Activated naive CD8-positive, alpha-beta T cell treated with anti-CD3 and anti-CD28 coated beads, Interleukin-2, amount 50 U/mL, for 24 hours (primary cell): ENCODE measurements at regions not wholly inside any gene's neighbourhood (a gene's known extent, or its start where the extent isn't known, plus 50 kb on each side); places are given as distances from the start of the nearest gene placed in this dataset.

Source experiments
- ATAC-seq: fragments of 150-1000 bp; cut with Tn5 transposase; one replicate; pipeline ENCODE4 v1.10.0; 2021
- DNase-seq: peaks from one replicate; pipeline ENCODE4 v3.0.0; 2021
- H3K27ac Mint-ChIP-seq: one replicate; pipeline ENCODE4 v1.8.0; 2021; ENCODE audit warnings: mild to moderate bottlenecking, mixed read lengths
- H3K27me3 Mint-ChIP-seq: one replicate; pipeline ENCODE4 v1.8.0; 2021; ENCODE audit warnings: mixed read lengths
- H3K36me3 Mint-ChIP-seq: one replicate; pipeline ENCODE4 v1.8.0; 2021; ENCODE audit warnings: low read depth, mixed read lengths
- H3K4me1 Mint-ChIP-seq: one replicate; pipeline ENCODE4 v1.8.0; 2021; ENCODE audit warnings: mixed read lengths
- H3K4me3 Mint-ChIP-seq: one replicate; pipeline ENCODE4 v1.8.0; 2021; ENCODE audit warnings: mild to moderate bottlenecking, moderate library complexity, mixed read lengths
- H3K9me3 Mint-ChIP-seq: one replicate; pipeline ENCODE4 v1.8.0; 2021; ENCODE audit warnings: mixed read lengths

- Mint-ChIP-seq H3K4me1 (no peaks in the 10 kb centered on the region), H3K9me3 (no peaks in the 10 kb centered on the region), H3K4me3 (no peak overlapping the region), H3K27ac (no peak overlapping the region), H3K27me3 (no peaks in the 10 kb centered on the region), H3K36me3 (no peaks in the 10 kb centered on the region)
- no peak for ATAC-seq
- DNase-seq = no peak
Measured at GRCh38 chr1:208420696-208421095, 176.5 kb upstream of the PLXNA2 start.

GRCh38 chr1:208421486-208421885, 177.3 kb upstream of the PLXNA2 start:
- Mint-ChIP-seq H3K4me3 (no peak overlapping the region), H3K36me3 (no peaks in the 10 kb centered on the region), H3K4me1 (no peaks in the 10 kb centered on the region), H3K27ac (no peak overlapping the region), H3K27me3 (no peaks in the 10 kb centered on the region), H3K9me3 (no peaks in the 10 kb centered on the region)
- no peak for DNase-seq
- no peak for ATAC-seq

GRCh38 chr1:208423526-208423925, 179.3 kb upstream of the PLXNA2 start:
- ATAC-seq = no peak
- no peaks in the 10 kb centered on the region for H3K9me3 Mint-ChIP-seq
- H3K4me1 Mint-ChIP-seq = no peaks in the 10 kb centered on the region
- H3K4me3 Mint-ChIP-seq = no peak overlapping the region
- DNase-seq = no peak
- H3K27ac Mint-ChIP-seq = no peak overlapping the region
- H3K27me3 Mint-ChIP-seq = no peaks in the 10 kb centered on the region
- no peaks in the 10 kb centered on the region for H3K36me3 Mint-ChIP-seq

GRCh38 chr1:208425096-208425495, 180.9 kb upstream of the PLXNA2 start:
- H3K4me3 Mint-ChIP-seq = no peak overlapping the region
- no peaks in the 10 kb centered on the region for H3K9me3 Mint-ChIP-seq
- H3K36me3 Mint-ChIP-seq = no peaks in the 10 kb centered on the region
- DNase-seq (no peak), ATAC-seq (no peak)
- H3K27ac Mint-ChIP-seq = no peak overlapping the region
- no peaks in the 10 kb centered on the region for H3K4me1 Mint-ChIP-seq
- no peaks in the 10 kb centered on the region for H3K27me3 Mint-ChIP-seq

- ATAC-seq = no peak
- no peak overlapping the region for H3K4me3 Mint-ChIP-seq
- H3K36me3 Mint-ChIP-seq = no peaks in the 10 kb centered on the region
- H3K27me3 Mint-ChIP-seq = peaks cover 3% of the 10 kb centered on the region
- H3K9me3 Mint-ChIP-seq = no peaks in the 10 kb centered on the region
- no peaks in the 10 kb centered on the region for H3K4me1 Mint-ChIP-seq
- no peak overlapping the region for H3K27ac Mint-ChIP-seq
- no peak for DNase-seq
Measured at GRCh38 chr1:208430220-208430619, 186.0 kb upstream of the PLXNA2 start.

- Mint-ChIP-seq H3K9me3 (no peaks in the 10 kb centered on the region), H3K4me3 (no peak overlapping the region), H3K36me3 (no peaks in the 10 kb centered on the region), H3K27ac (no peak overlapping the region), H3K27me3 (peaks cover 3% of the 10 kb centered on the region), H3K4me1 (no peaks in the 10 kb centered on the region)
- ATAC-seq (no peak), DNase-seq (no peak)
Measured at GRCh38 chr1:208431721-208432120, 187.5 kb upstream of the PLXNA2 start.

- peaks cover 3% of the 10 kb centered on the region for H3K27me3 Mint-ChIP-seq
- no peak overlapping the region for H3K27ac Mint-ChIP-seq
- ATAC-seq = no peak
- H3K9me3 Mint-ChIP-seq = no peaks in the 10 kb centered on the region
- DNase-seq = no peak
- no peaks in the 10 kb centered on the region for H3K36me3 Mint-ChIP-seq
- no peaks in the 10 kb centered on the region for H3K4me1 Mint-ChIP-seq
- H3K4me3 Mint-ChIP-seq = no peak overlapping the region
Measured at GRCh38 chr1:208432346-208432745, 188.2 kb upstream of the PLXNA2 start.

- H3K4me1 Mint-ChIP-seq = no peaks in the 10 kb centered on the region
- no peak overlapping the region for H3K27ac Mint-ChIP-seq
- no peaks in the 10 kb centered on the region for H3K36me3 Mint-ChIP-seq
- ATAC-seq = no peak
- H3K27me3 Mint-ChIP-seq = peaks cover 3% of the 10 kb centered on the region
- H3K9me3 Mint-ChIP-seq = no peaks in the 10 kb centered on the region
- H3K4me3 Mint-ChIP-seq = no peak overlapping the region
- no peak for DNase-seq
Measured at GRCh38 chr1:208433086-208433485, 188.9 kb upstream of the PLXNA2 start.

GRCh38 chr1:208433971-208434370, 189.8 kb upstream of the PLXNA2 start:
- Mint-ChIP-seq H3K27me3 (peaks cover 3% of the 10 kb centered on the region), H3K27ac (no peak overlapping the region), H3K4me3 (no peak overlapping the region), H3K9me3 (no peaks in the 10 kb centered on the region), H3K36me3 (no peaks in the 10 kb centered on the region), H3K4me1 (no peaks in the 10 kb centered on the region)
- ATAC-seq (no peak), DNase-seq (no peak)

- DNase-seq = no peak
- H3K27ac Mint-ChIP-seq = no peak overlapping the region
- peak; percentile 43 for ATAC-seq
Measured at GRCh38 chr1:208437401-208437800, 193.2 kb upstream of the PLXNA2 start.

GRCh38 chr1:208438112-208438699, 194.0 kb upstream of the PLXNA2 start:
- ATAC-seq (no peak), DNase-seq (no peak)
- no peaks in the 10 kb centered on the region for H3K4me1 Mint-ChIP-seq
- peaks cover 6% of the 10 kb centered on the region for H3K27me3 Mint-ChIP-seq
- no peak overlapping the region for H3K4me3 Mint-ChIP-seq
- H3K27ac Mint-ChIP-seq = no peak overlapping the region
- H3K36me3 Mint-ChIP-seq = no peaks in the 10 kb centered on the region
- H3K9me3 Mint-ChIP-seq = peaks cover 22% of the 10 kb centered on the region

More at GRCh38 chr1:208437401-208437800, 193.2 kb upstream of the PLXNA2 start:
- H3K4me1 Mint-ChIP-seq = no peaks in the 10 kb centered on the region
- peaks cover 6% of the 10 kb centered on the region for H3K27me3 Mint-ChIP-seq
- peaks cover 16% of the 10 kb centered on the region for H3K9me3 Mint-ChIP-seq
- no peaks in the 10 kb centered on the region for H3K36me3 Mint-ChIP-seq
- no peak overlapping the region for H3K4me3 Mint-ChIP-seq

- Mint-ChIP-seq H3K36me3 (no peaks in the 10 kb centered on the region), H3K27me3 (peaks cover 7% of the 10 kb centered on the region), H3K27ac (no peak overlapping the region), H3K4me1 (no peaks in the 10 kb centered on the region), H3K4me3 (no peak overlapping the region), H3K9me3 (peaks cover 26% of the 10 kb centered on the region)
- DNase-seq (no peak), ATAC-seq (no peak)
Measured at GRCh38 chr1:208445758-208446203, 201.6 kb upstream of the PLXNA2 start.

GRCh38 chr1:208446271-208446691, 202.1 kb upstream of the PLXNA2 start:
- Mint-ChIP-seq H3K27me3 (peaks cover 7% of the 10 kb centered on the region), H3K27ac (no peak overlapping the region), H3K36me3 (no peaks in the 10 kb centered on the region), H3K9me3 (peaks cover 22% of the 10 kb centered on the region), H3K4me1 (no peaks in the 10 kb centered on the region), H3K4me3 (no peak overlapping the region)
- no peak for ATAC-seq
- no peak for DNase-seq

- no peak overlapping the region for H3K4me3 Mint-ChIP-seq
- no peaks in the 10 kb centered on the region for H3K36me3 Mint-ChIP-seq
- H3K4me1 Mint-ChIP-seq = no peaks in the 10 kb centered on the region
- H3K9me3 Mint-ChIP-seq = peaks cover 6% of the 10 kb centered on the region
- no peak for ATAC-seq
- H3K27ac Mint-ChIP-seq = no peak overlapping the region
- no peak for DNase-seq
- H3K27me3 Mint-ChIP-seq = peaks cover 7% of the 10 kb centered on the region
Measured at GRCh38 chr1:208448425-208448824, 204.2 kb upstream of the PLXNA2 start.

- Mint-ChIP-seq H3K4me3 (no peak overlapping the region), H3K4me1 (no peaks in the 10 kb centered on the region), H3K36me3 (no peaks in the 10 kb centered on the region), H3K27ac (no peak overlapping the region), H3K9me3 (no peaks in the 10 kb centered on the region), H3K27me3 (peaks cover 5% of the 10 kb centered on the region)
- DNase-seq (no peak), ATAC-seq (no peak)
Measured at GRCh38 chr1:208449951-208450350, 205.8 kb upstream of the PLXNA2 start.

- Mint-ChIP-seq H3K27me3 (peaks cover 5% of the 10 kb centered on the region), H3K4me3 (no peak overlapping the region), H3K4me1 (no peaks in the 10 kb centered on the region), H3K36me3 (no peaks in the 10 kb centered on the region), H3K9me3 (no peaks in the 10 kb centered on the region), H3K27ac (no peak overlapping the region)
- no peak for ATAC-seq
- DNase-seq = no peak
Measured at GRCh38 chr1:208450958-208451357, 206.8 kb upstream of the PLXNA2 start.
